ENCODE measurements at regions not wholly inside any gene's neighbourhood (a gene's known extent, or its start where the extent isn't known, plus 50 kb on each side); places are given as distances from the start of the nearest gene placed in this dataset.

GRCh38 chr10:65319493-65319892 lies 1606.3 kb upstream of the LRRTM3 start:
- no peaks in the 10 kb centered on the region for H3K27me3 ChIP-seq (ENCODE audit: control insufficient read depth, insufficient read depth, low read length)

GRCh38 chr10:65320236-65321026 lies 1605.4 kb upstream of the LRRTM3 start:
- H3K4me3 ChIP-seq (ENCODE audit: low read length): no peak overlapping the region
- H3K36me3 ChIP-seq (ENCODE audit: control insufficient read depth, insufficient read depth, low read length): no peaks in the 10 kb centered on the region
- no peaks in the 10 kb centered on the region for H3K27me3 ChIP-seq (ENCODE audit: control insufficient read depth, insufficient read depth, low read length)
- H3K4me1 ChIP-seq (ENCODE audit: control insufficient read depth, insufficient read depth, low read length): no peaks in the 10 kb centered on the region
- H3K9ac ChIP-seq (ENCODE audit: low read length): no peak overlapping the region
- H3K27ac ChIP-seq (ENCODE audit: low read depth, low read length): no peak overlapping the region

More at GRCh38 chr10:65319493-65319892, 1606.3 kb upstream of the LRRTM3 start:
- H3K4me1 ChIP-seq (ENCODE audit: control insufficient read depth, insufficient read depth, low read length): no peaks in the 10 kb centered on the region
- no peak overlapping the region for H3K27ac ChIP-seq (ENCODE audit: low read depth, low read length)
- no peak overlapping the region for H3K4me3 ChIP-seq (ENCODE audit: low read length)
- H3K9ac ChIP-seq (ENCODE audit: low read length): no peak overlapping the region
- no peaks in the 10 kb centered on the region for H3K36me3 ChIP-seq (ENCODE audit: control insufficient read depth, insufficient read depth, low read length)

- Histone ChIP-seq H3K4me3 (ENCODE audit: low read length) (no peak overlapping the region), H3K27me3 (ENCODE audit: control insufficient read depth, insufficient read depth, low read length) (no peaks in the 10 kb centered on the region), H3K4me1 (ENCODE audit: control insufficient read depth, insufficient read depth, low read length) (no peaks in the 10 kb centered on the region), H3K27ac (ENCODE audit: low read depth, low read length) (no peak overlapping the region), H3K9ac (ENCODE audit: low read length) (no peak overlapping the region), H3K36me3 (ENCODE audit: control insufficient read depth, insufficient read depth, low read length) (no peaks in the 10 kb centered on the region)
Measured at GRCh38 chr10:65323802-65324201, 1602.0 kb upstream of the LRRTM3 start.

- H3K9ac ChIP-seq (ENCODE audit: low read length): no peak overlapping the region
- no peak overlapping the region for H3K4me3 ChIP-seq (ENCODE audit: low read length)
- no peak overlapping the region for H3K27ac ChIP-seq (ENCODE audit: low read depth, low read length)
- no peaks in the 10 kb centered on the region for H3K36me3 ChIP-seq (ENCODE audit: control insufficient read depth, insufficient read depth, low read length)
- H3K27me3 ChIP-seq (ENCODE audit: control insufficient read depth, insufficient read depth, low read length): no peaks in the 10 kb centered on the region
- no peaks in the 10 kb centered on the region for H3K4me1 ChIP-seq (ENCODE audit: control insufficient read depth, insufficient read depth, low read length)
Measured at GRCh38 chr10:65325913-65326312, 1599.9 kb upstream of the LRRTM3 start.

GRCh38 chr10:65328486-65328885 lies 1597.3 kb upstream of the LRRTM3 start:
- Histone ChIP-seq H3K4me3 (ENCODE audit: low read length) (no peak overlapping the region), H3K4me1 (ENCODE audit: control insufficient read depth, insufficient read depth, low read length) (no peaks in the 10 kb centered on the region), H3K27me3 (ENCODE audit: control insufficient read depth, insufficient read depth, low read length) (no peaks in the 10 kb centered on the region), H3K36me3 (ENCODE audit: control insufficient read depth, insufficient read depth, low read length) (no peaks in the 10 kb centered on the region), H3K9ac (ENCODE audit: low read length) (no peak overlapping the region), H3K27ac (ENCODE audit: low read depth, low read length) (no peak overlapping the region)

- Histone ChIP-seq H3K27ac (ENCODE audit: low read depth, low read length) (no peak overlapping the region), H3K27me3 (ENCODE audit: control insufficient read depth, insufficient read depth, low read length) (no peaks in the 10 kb centered on the region), H3K9ac (ENCODE audit: low read length) (no peak overlapping the region), H3K4me1 (ENCODE audit: control insufficient read depth, insufficient read depth, low read length) (no peaks in the 10 kb centered on the region), H3K36me3 (ENCODE audit: control insufficient read depth, insufficient read depth, low read length) (no peaks in the 10 kb centered on the region), H3K4me3 (ENCODE audit: low read length) (no peak overlapping the region)
Measured at GRCh38 chr10:65335311-65335710, 1590.5 kb upstream of the LRRTM3 start.

- no peak overlapping the region for H3K9ac ChIP-seq (ENCODE audit: low read length)
- H3K4me1 ChIP-seq (ENCODE audit: control insufficient read depth, insufficient read depth, low read length): no peaks in the 10 kb centered on the region
- no peaks in the 10 kb centered on the region for H3K27me3 ChIP-seq (ENCODE audit: control insufficient read depth, insufficient read depth, low read length)
- no peak overlapping the region for H3K4me3 ChIP-seq (ENCODE audit: low read length)
- H3K36me3 ChIP-seq (ENCODE audit: control insufficient read depth, insufficient read depth, low read length): no peaks in the 10 kb centered on the region
- H3K27ac ChIP-seq (ENCODE audit: low read depth, low read length): no peak overlapping the region
Measured at GRCh38 chr10:65340340-65340739, 1585.5 kb upstream of the LRRTM3 start.

GRCh38 chr10:65341323-65341925 lies 1584.4 kb upstream of the LRRTM3 start:
- no peaks in the 10 kb centered on the region for H3K27me3 ChIP-seq (ENCODE audit: control insufficient read depth, insufficient read depth, low read length)
- H3K27ac ChIP-seq (ENCODE audit: low read depth, low read length): no peak overlapping the region
- H3K4me3 ChIP-seq (ENCODE audit: low read length): no peak overlapping the region
- no peaks in the 10 kb centered on the region for H3K4me1 ChIP-seq (ENCODE audit: control insufficient read depth, insufficient read depth, low read length)
- H3K36me3 ChIP-seq (ENCODE audit: control insufficient read depth, insufficient read depth, low read length): no peaks in the 10 kb centered on the region
- no peak overlapping the region for H3K9ac ChIP-seq (ENCODE audit: low read length)

GRCh38 chr10:65342245-65342644 lies 1583.6 kb upstream of the LRRTM3 start:
- H3K9ac ChIP-seq (ENCODE audit: low read length): no peak overlapping the region
- H3K4me3 ChIP-seq (ENCODE audit: low read length): no peak overlapping the region
- H3K27me3 ChIP-seq (ENCODE audit: control insufficient read depth, insufficient read depth, low read length): no peaks in the 10 kb centered on the region
- H3K4me1 ChIP-seq (ENCODE audit: control insufficient read depth, insufficient read depth, low read length): no peaks in the 10 kb centered on the region
- no peak overlapping the region for H3K27ac ChIP-seq (ENCODE audit: low read depth, low read length)
- H3K36me3 ChIP-seq (ENCODE audit: control insufficient read depth, insufficient read depth, low read length): no peaks in the 10 kb centered on the region

- no peaks in the 10 kb centered on the region for H3K27me3 ChIP-seq (ENCODE audit: control insufficient read depth, insufficient read depth, low read length)
- no peak overlapping the region for H3K9ac ChIP-seq (ENCODE audit: low read length)
- no peak overlapping the region for H3K27ac ChIP-seq (ENCODE audit: low read depth, low read length)
- no peak overlapping the region for H3K4me3 ChIP-seq (ENCODE audit: low read length)
- H3K4me1 ChIP-seq (ENCODE audit: control insufficient read depth, insufficient read depth, low read length): no peaks in the 10 kb centered on the region
- H3K36me3 ChIP-seq (ENCODE audit: control insufficient read depth, insufficient read depth, low read length): no peaks in the 10 kb centered on the region
Measured at GRCh38 chr10:65346466-65346865, 1579.4 kb upstream of the LRRTM3 start.

- no peak overlapping the region for H3K4me3 ChIP-seq (ENCODE audit: low read length)
- no peaks in the 10 kb centered on the region for H3K27me3 ChIP-seq (ENCODE audit: control insufficient read depth, insufficient read depth, low read length)
Measured at GRCh38 chr10:65348637-65349036, 1577.2 kb upstream of the LRRTM3 start.

GRCh38 chr10:65350611-65351010 lies 1575.2 kb upstream of the LRRTM3 start:
- Histone ChIP-seq H3K4me3 (ENCODE audit: low read length) (no peak overlapping the region), H3K36me3 (ENCODE audit: control insufficient read depth, insufficient read depth, low read length) (no peaks in the 10 kb centered on the region), H3K27ac (ENCODE audit: low read depth, low read length) (no peak overlapping the region), H3K9ac (ENCODE audit: low read length) (no peak overlapping the region), H3K27me3 (ENCODE audit: control insufficient read depth, insufficient read depth, low read length) (no peaks in the 10 kb centered on the region), H3K4me1 (ENCODE audit: control insufficient read depth, insufficient read depth, low read length) (no peaks in the 10 kb centered on the region)

More at GRCh38 chr10:65348637-65349036, 1577.2 kb upstream of the LRRTM3 start:
- no peaks in the 10 kb centered on the region for H3K4me1 ChIP-seq (ENCODE audit: control insufficient read depth, insufficient read depth, low read length)
- H3K9ac ChIP-seq (ENCODE audit: low read length): no peak overlapping the region
- H3K36me3 ChIP-seq (ENCODE audit: control insufficient read depth, insufficient read depth, low read length): no peaks in the 10 kb centered on the region
- no peak overlapping the region for H3K27ac ChIP-seq (ENCODE audit: low read depth, low read length)
